ENCODE measurements at regions not wholly inside any gene's neighbourhood (a gene's known extent, or its start where the extent isn't known, plus 50 kb on each side); places are given as distances from the start of the nearest gene placed in this dataset.

DNA sequence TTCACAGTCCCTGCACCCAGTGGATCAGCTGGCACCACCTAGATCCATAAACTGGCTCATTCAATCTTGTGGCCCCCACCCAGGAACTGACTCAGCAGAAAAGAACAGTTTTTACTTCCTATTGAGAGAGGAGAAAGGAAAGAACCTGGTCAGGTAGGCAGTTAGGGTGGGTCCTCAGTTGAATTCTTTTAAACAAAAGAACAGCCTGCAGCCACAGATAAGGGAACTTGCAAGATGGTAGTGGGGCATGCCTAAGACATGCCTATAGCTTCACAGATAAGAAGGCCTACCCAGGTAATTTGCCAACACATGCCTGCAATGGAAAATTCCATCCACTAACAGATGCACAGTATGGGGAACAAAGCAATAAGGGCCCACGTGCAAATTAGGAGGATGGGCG lies 86.7 kb upstream of the NLGN4Y start:
- Histone ChIP-seq H3K27ac (ENCODE audit: insufficient read depth in 1 of 2, low read depth in 1 of 2, low read length in 2 of 2, poor library complexity in 1 of 2, severe bottlenecking in 2 of 2) (no peak overlapping the region), H3K36me3 (ENCODE audit: control insufficient read depth in 4 of 4, insufficient read depth in 4 of 4, low read length in 3 of 4) (no peaks in the 10 kb centered on the region), H3K4me1 (ENCODE audit: control extremely low read depth in 1 of 4, control insufficient read depth in 4 of 4, insufficient read depth in 4 of 4, low read length in 3 of 4) (no peaks in the 10 kb centered on the region), H3K4me3 (ENCODE audit: control insufficient read depth in 1 of 7, extremely low read depth in 1 of 7, insufficient read depth in 4 of 7, low read depth in 2 of 7, low read length in 6 of 7) (no peak overlapping the region), H3K27me3 (replicated peaks in 2 of 5; ENCODE audit: control insufficient read depth in 4 of 5, insufficient read depth in 5 of 5, low read length in 4 of 5) (no peaks in the 10 kb centered on the region), H3K9me3 (ENCODE audit: control extremely low read depth in 1 of 5, control insufficient read depth in 4 of 5, insufficient read depth in 2 of 5, low read depth in 1 of 5, low read length in 4 of 5) (no peaks in the 10 kb centered on the region)
- CTCF ChIA-PET, result no interaction called here
- POLR2A ChIA-PET, result no interaction called here
- no peak for DNase-seq
- no CpG with 5 or more reads among the region's 2 CpGs for WGBS (ENCODE audit: insufficient coverage)

DNA sequence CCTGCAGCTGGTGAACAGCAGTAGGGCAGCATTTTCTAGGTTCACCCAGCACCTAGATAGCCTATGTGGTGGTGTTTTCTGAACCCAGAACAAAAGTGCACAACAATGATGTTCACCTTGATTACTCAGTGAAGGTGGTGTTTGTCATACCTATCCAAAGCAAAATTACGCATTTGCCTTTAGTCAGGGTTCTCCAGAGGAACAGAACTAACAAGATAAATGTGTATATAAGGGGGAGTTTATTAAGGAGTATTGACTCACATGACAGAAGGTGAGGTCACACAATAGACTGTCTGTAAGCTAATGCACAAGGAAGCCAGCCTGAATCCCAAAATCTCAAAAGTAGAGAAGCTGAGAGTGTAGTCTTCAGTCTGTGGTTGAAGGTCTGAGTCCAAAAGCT lies 85.9 kb upstream of the NLGN4Y start:
- no peaks in the 10 kb centered on the region for H3K36me3 ChIP-seq (ENCODE audit: control insufficient read depth in 4 of 4, insufficient read depth in 4 of 4, low read length in 3 of 4)
- DNase-seq, result no peak
- no peaks in the 10 kb centered on the region for H3K9me3 ChIP-seq (ENCODE audit: control extremely low read depth in 1 of 5, control insufficient read depth in 4 of 5, insufficient read depth in 2 of 5, low read depth in 1 of 5, low read length in 4 of 5)
- H3K4me3 ChIP-seq (ENCODE audit: control insufficient read depth in 1 of 7, extremely low read depth in 1 of 7, insufficient read depth in 4 of 7, low read depth in 2 of 7, low read length in 6 of 7), result no peak overlapping the region
- no CpG with 5 or more reads among the region's 1 CpG for WGBS (ENCODE audit: insufficient coverage)
- H3K4me1 ChIP-seq (ENCODE audit: control extremely low read depth in 1 of 4, control insufficient read depth in 4 of 4, insufficient read depth in 4 of 4, low read length in 3 of 4), result no peaks in the 10 kb centered on the region
- POLR2A ChIA-PET, result no interaction called here
- H3K27me3 ChIP-seq (replicated peaks in 2 of 5; ENCODE audit: control insufficient read depth in 4 of 5, insufficient read depth in 5 of 5, low read length in 4 of 5), result no peaks in the 10 kb centered on the region
- H3K27ac ChIP-seq (ENCODE audit: insufficient read depth in 1 of 2, low read depth in 1 of 2, low read length in 2 of 2, poor library complexity in 1 of 2, severe bottlenecking in 2 of 2), result no peak overlapping the region
- CTCF ChIA-PET, result no interaction called here

DNA sequence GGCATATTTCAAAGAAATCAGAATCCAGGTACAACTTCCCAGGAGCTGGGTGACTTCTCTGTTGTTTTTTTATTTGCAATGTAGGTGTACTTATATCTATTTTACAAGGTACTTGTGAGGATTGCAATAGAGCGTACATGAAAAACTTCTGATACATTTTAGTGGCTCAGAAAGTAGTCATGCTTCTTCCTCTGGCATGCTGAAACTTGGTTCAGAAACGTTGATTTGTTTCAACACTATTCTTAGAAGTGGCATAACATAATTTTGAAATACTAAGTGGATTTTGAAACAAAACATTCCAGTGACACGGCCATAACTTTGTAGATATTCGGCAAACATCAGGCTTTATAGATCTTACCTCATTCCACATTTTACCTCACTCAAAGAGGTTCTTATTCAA lies 79.8 kb upstream of the NLGN4Y start:
- Histone ChIP-seq H3K4me3 (ENCODE audit: control insufficient read depth in 1 of 7, extremely low read depth in 1 of 7, insufficient read depth in 4 of 7, low read depth in 2 of 7, low read length in 6 of 7) (no peak overlapping the region), H3K9me3 (ENCODE audit: control extremely low read depth in 1 of 5, control insufficient read depth in 4 of 5, insufficient read depth in 2 of 5, low read depth in 1 of 5, low read length in 4 of 5) (no peaks in the 10 kb centered on the region), H3K27ac (ENCODE audit: insufficient read depth in 1 of 2, low read depth in 1 of 2, low read length in 2 of 2, poor library complexity in 1 of 2, severe bottlenecking in 2 of 2) (no peak overlapping the region), H3K36me3 (ENCODE audit: control insufficient read depth in 4 of 4, insufficient read depth in 4 of 4, low read length in 3 of 4) (no peaks in the 10 kb centered on the region), H3K27me3 (replicated peaks in 2 of 5; ENCODE audit: control insufficient read depth in 4 of 5, insufficient read depth in 5 of 5, low read length in 4 of 5) (no peaks in the 10 kb centered on the region), H3K4me1 (ENCODE audit: control extremely low read depth in 1 of 4, control insufficient read depth in 4 of 4, insufficient read depth in 4 of 4, low read length in 3 of 4) (no peaks in the 10 kb centered on the region)
- no CpG with 5 or more reads among the region's 4 CpGs for WGBS (ENCODE audit: insufficient coverage)
- POLR2A ChIA-PET, result no interaction called here
- CTCF ChIA-PET, result no interaction called here
- DNase-seq, result no peak

DNA sequence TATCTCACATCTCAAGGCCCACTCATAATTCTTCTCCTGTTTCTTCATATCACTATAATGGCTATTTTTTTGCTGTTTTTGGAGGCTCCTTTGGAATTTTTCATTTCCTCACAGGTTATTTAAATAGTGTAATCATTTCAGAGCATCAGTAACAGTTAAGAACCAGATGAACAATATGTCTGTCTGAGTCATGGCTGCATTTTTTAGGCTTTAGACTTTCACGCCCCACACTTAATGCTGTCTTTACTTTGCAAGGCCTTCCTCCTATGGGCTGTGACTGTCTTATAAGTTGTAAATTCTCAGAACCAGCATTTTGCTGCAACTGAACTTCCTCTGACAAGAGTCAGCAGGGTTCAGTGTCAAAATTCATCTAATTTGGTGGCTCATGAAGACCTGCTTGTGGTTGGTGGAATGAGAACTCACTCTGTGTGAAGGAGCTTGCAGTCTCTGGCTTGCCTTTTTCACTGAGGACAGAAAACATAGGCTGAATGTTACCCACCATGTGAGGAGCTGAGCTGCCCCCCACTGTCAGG lies 56.1 kb upstream of the NLGN4Y start:
- no peaks in the 10 kb centered on the region for H3K27me3 ChIP-seq (replicated peaks in 2 of 5; ENCODE audit: control insufficient read depth in 4 of 5, insufficient read depth in 5 of 5, low read length in 4 of 5)
- H3K27ac ChIP-seq (ENCODE audit: insufficient read depth in 1 of 2, low read depth in 1 of 2, low read length in 2 of 2, poor library complexity in 1 of 2, severe bottlenecking in 2 of 2), result no peak overlapping the region
- H3K36me3 ChIP-seq (ENCODE audit: control insufficient read depth in 4 of 4, insufficient read depth in 4 of 4, low read length in 3 of 4), result no peaks in the 10 kb centered on the region
- DNase-seq, result no peak
- no peaks in the 10 kb centered on the region for H3K4me1 ChIP-seq (ENCODE audit: control extremely low read depth in 1 of 4, control insufficient read depth in 4 of 4, insufficient read depth in 4 of 4, low read length in 3 of 4)
- H3K4me3 ChIP-seq (ENCODE audit: control insufficient read depth in 1 of 7, extremely low read depth in 1 of 7, insufficient read depth in 4 of 7, low read depth in 2 of 7, low read length in 6 of 7), result no peak overlapping the region
- ChIA-PET CTCF (no interaction called here), POLR2A (no interaction called here)
- no CpG with 5 or more reads among the region's 1 CpG for WGBS (ENCODE audit: insufficient coverage)
- H3K9me3 ChIP-seq (ENCODE audit: control extremely low read depth in 1 of 5, control insufficient read depth in 4 of 5, insufficient read depth in 2 of 5, low read depth in 1 of 5, low read length in 4 of 5), result no peaks in the 10 kb centered on the region

DNA sequence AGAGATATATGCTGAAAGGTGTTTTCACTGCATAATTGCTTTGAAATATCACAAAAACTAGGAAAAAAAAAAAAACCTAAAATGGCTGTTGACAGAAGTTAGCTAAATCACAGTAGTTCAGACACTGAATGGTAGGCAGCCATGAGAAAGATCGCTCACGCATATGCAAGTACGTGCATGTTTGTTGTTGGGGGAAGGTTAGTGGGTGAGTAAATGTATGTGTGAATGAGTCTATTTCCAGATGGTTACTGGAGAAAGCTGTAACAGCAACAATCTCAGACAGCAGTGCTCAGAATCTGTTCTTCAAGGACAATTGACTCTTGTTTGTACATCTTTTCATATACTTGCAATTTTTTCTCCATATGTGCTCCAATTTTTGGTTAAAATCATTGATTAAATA lies 51.9 kb upstream of the NLGN4Y start:
- Histone ChIP-seq H3K4me1 (ENCODE audit: control extremely low read depth in 1 of 4, control insufficient read depth in 4 of 4, insufficient read depth in 4 of 4, low read length in 3 of 4) (no peaks in the 10 kb centered on the region), H3K4me3 (ENCODE audit: control insufficient read depth in 1 of 7, extremely low read depth in 1 of 7, insufficient read depth in 4 of 7, low read depth in 2 of 7, low read length in 6 of 7) (no peak overlapping the region), H3K9me3 (ENCODE audit: control extremely low read depth in 1 of 5, control insufficient read depth in 4 of 5, insufficient read depth in 2 of 5, low read depth in 1 of 5, low read length in 4 of 5) (no peaks in the 10 kb centered on the region), H3K36me3 (ENCODE audit: control insufficient read depth in 4 of 4, insufficient read depth in 4 of 4, low read length in 3 of 4) (no peaks in the 10 kb centered on the region), H3K27me3 (replicated peaks in 2 of 5; ENCODE audit: control insufficient read depth in 4 of 5, insufficient read depth in 5 of 5, low read length in 4 of 5) (no peaks in the 10 kb centered on the region), H3K27ac (ENCODE audit: insufficient read depth in 1 of 2, low read depth in 1 of 2, low read length in 2 of 2, poor library complexity in 1 of 2, severe bottlenecking in 2 of 2) (no peak overlapping the region)
- CTCF ChIA-PET, result no interaction called here
- no peak for DNase-seq
- POLR2A ChIA-PET, result interaction anchor here (0.6 kb wide), 1 partner anchor 9 kb away, joined by 5 read pairs; no protein-coding TSS in a partner anchor
- WGBS (ENCODE audit: insufficient coverage), result no CpG with 5 or more reads among the region's 3 CpGs

DNA sequence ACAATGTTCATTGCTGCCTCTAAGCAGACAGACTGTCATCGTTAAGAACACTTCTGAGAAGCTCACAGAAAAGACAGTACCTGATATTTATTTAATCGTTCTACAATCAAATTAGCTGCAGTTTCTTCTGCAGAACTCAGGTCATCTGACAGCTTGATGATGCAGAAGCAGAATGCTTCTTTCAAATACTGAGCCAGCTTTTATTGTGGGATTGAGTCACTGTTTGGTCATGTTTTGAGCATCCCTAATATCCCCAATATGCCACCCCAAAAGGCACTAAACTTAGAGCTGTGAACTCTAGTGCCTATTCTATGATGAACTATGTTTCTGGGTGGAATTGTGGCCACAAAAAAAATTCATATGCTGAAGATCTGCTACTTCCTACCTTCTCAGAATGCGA lies 51.0 kb upstream of the NLGN4Y start:
- H3K9me3 ChIP-seq (ENCODE audit: control extremely low read depth in 1 of 5, control insufficient read depth in 4 of 5, insufficient read depth in 2 of 5, low read depth in 1 of 5, low read length in 4 of 5), result no peaks in the 10 kb centered on the region
- no peak overlapping the region for H3K4me3 ChIP-seq (ENCODE audit: control insufficient read depth in 1 of 7, extremely low read depth in 1 of 7, insufficient read depth in 4 of 7, low read depth in 2 of 7, low read length in 6 of 7)
- no peak for DNase-seq
- ChIA-PET CTCF (no interaction called here), POLR2A (no interaction called here)
- H3K4me1 ChIP-seq (ENCODE audit: control extremely low read depth in 1 of 4, control insufficient read depth in 4 of 4, insufficient read depth in 4 of 4, low read length in 3 of 4), result no peaks in the 10 kb centered on the region
- H3K27ac ChIP-seq (ENCODE audit: insufficient read depth in 1 of 2, low read depth in 1 of 2, low read length in 2 of 2, poor library complexity in 1 of 2, severe bottlenecking in 2 of 2), result no peak overlapping the region
- H3K36me3 ChIP-seq (ENCODE audit: control insufficient read depth in 4 of 4, insufficient read depth in 4 of 4, low read length in 3 of 4), result no peaks in the 10 kb centered on the region
- no peaks in the 10 kb centered on the region for H3K27me3 ChIP-seq (replicated peaks in 2 of 5; ENCODE audit: control insufficient read depth in 4 of 5, insufficient read depth in 5 of 5, low read length in 4 of 5)
- no CpG with 5 or more reads among the region's 3 CpGs for WGBS (ENCODE audit: insufficient coverage)
